ENCODE measurements at regions not wholly inside any gene's neighbourhood (a gene's known extent, or its start where the extent isn't known, plus 50 kb on each side); places are given as distances from the start of the nearest gene placed in this dataset.
"Not testable (repeated sequence)": the region's sequence is repeated elsewhere in the genome, so short reads cannot be mapped to it uniquely, and the experiment has no call there.

- FAIRE-seq: peak; percentile 60
- DNase-seq (ENCODE audit: insufficient read length, low spot score): no peak
- TF ChIP-seq POLR2A (IDR thresholded peaks at IDR 0.05; ENCODE audit: low read depth, low read length): no peak
Observed at GRCh38 chr7:54940748-54941147, 78.1 kb upstream of the EGFR start.

- FAIRE-seq (no peak), DNase-seq (ENCODE audit: insufficient read length, low spot score) (no peak)
- no peak for TF ChIP-seq POLR2A (IDR thresholded peaks at IDR 0.05; ENCODE audit: low read depth, low read length)
Observed at GRCh38 chr7:54944179-54944578, 74.6 kb upstream of the EGFR start.

- DNase-seq (ENCODE audit: insufficient read length, low spot score) (no peak), FAIRE-seq (no peak)
- TF ChIP-seq POLR2A (IDR thresholded peaks at IDR 0.05; ENCODE audit: low read depth, low read length): no peak
Observed at GRCh38 chr7:54946271-54946670, 72.5 kb upstream of the EGFR start.

GRCh38 chr7:54946764-54947163 lies 72.1 kb upstream of the EGFR start:
- no peak for DNase-seq (ENCODE audit: insufficient read length, low spot score)
- no peak for TF ChIP-seq POLR2A (IDR thresholded peaks at IDR 0.05; ENCODE audit: low read depth, low read length)

GRCh38 chr7:54947266-54947665 lies 71.6 kb upstream of the EGFR start:
- TF ChIP-seq POLR2A (IDR thresholded peaks at IDR 0.05; ENCODE audit: low read depth, low read length): no peak
- FAIRE-seq: no peak
- no peak for DNase-seq (ENCODE audit: insufficient read length, low spot score)

More at GRCh38 chr7:54946764-54947163, 72.1 kb upstream of the EGFR start:
- FAIRE-seq: no peak

- DNase-seq (ENCODE audit: insufficient read length, low spot score); FAIRE-seq: not testable (repeated sequence)
Observed at GRCh38 chr7:54949514-54949913, 69.3 kb upstream of the EGFR start.

- no peak for FAIRE-seq
- TF ChIP-seq POLR2A (IDR thresholded peaks at IDR 0.05; ENCODE audit: low read depth, low read length): no peak
- no peak for DNase-seq (ENCODE audit: insufficient read length, low spot score)
Observed at GRCh38 chr7:54955296-54955695, 63.5 kb upstream of the EGFR start.

- FAIRE-seq (no peak), DNase-seq (ENCODE audit: insufficient read length, low spot score) (no peak)
- TF ChIP-seq POLR2A (IDR thresholded peaks at IDR 0.05; ENCODE audit: low read depth, low read length): no peak
Observed at GRCh38 chr7:54955696-54956420, 63.0 kb upstream of the EGFR start.

GRCh38 chr7:54956865-54957264 lies 62.0 kb upstream of the EGFR start:
- FAIRE-seq: no peak
- no peak for DNase-seq (ENCODE audit: insufficient read length, low spot score)
- TF ChIP-seq POLR2A (IDR thresholded peaks at IDR 0.05; ENCODE audit: low read depth, low read length): no peak

GRCh38 chr7:54960517-54960916 lies 58.3 kb upstream of the EGFR start:
- DNase-seq (ENCODE audit: insufficient read length, low spot score) (peak; percentile 73), FAIRE-seq (peak; percentile 15)
- no peak for TF ChIP-seq POLR2A (IDR thresholded peaks at IDR 0.05; ENCODE audit: low read depth, low read length)

GRCh38 chr7:54961391-54961790 lies 57.4 kb upstream of the EGFR start:
- FAIRE-seq (no peak), DNase-seq (ENCODE audit: insufficient read length, low spot score) (no peak)
- no peak for TF ChIP-seq POLR2A (IDR thresholded peaks at IDR 0.05; ENCODE audit: low read depth, low read length)

GRCh38 chr7:54963155-54963554 lies 55.7 kb upstream of the EGFR start:
- DNase-seq (ENCODE audit: insufficient read length, low spot score): no peak
- no peak for FAIRE-seq
- TF ChIP-seq POLR2A (IDR thresholded peaks at IDR 0.05; ENCODE audit: low read depth, low read length): no peak

- no peak for TF ChIP-seq POLR2A (IDR thresholded peaks at IDR 0.05; ENCODE audit: low read depth, low read length)
- FAIRE-seq: no peak
- DNase-seq (ENCODE audit: insufficient read length, low spot score): no peak
Observed at GRCh38 chr7:54964136-54964535, 54.7 kb upstream of the EGFR start.

- FAIRE-seq (no peak), DNase-seq (ENCODE audit: insufficient read length, low spot score) (no peak)
- TF ChIP-seq POLR2A (IDR thresholded peaks at IDR 0.05; ENCODE audit: low read depth, low read length): no peak
Observed at GRCh38 chr7:54967377-54967776, 51.4 kb upstream of the EGFR start.

- FAIRE-seq (no peak), DNase-seq (ENCODE audit: insufficient read length, low spot score) (no peak)
- TF ChIP-seq POLR2A (IDR thresholded peaks at IDR 0.05; ENCODE audit: low read depth, low read length): no peak
Observed at GRCh38 chr7:54968018-54968417, 50.8 kb upstream of the EGFR start.
